ENCODE measurements at regions not wholly inside any gene's neighbourhood (a gene's known extent, or its start where the extent isn't known, plus 50 kb on each side); places are given as distances from the start of the nearest gene placed in this dataset.

- Histone ChIP-seq H2BK12ac (ENCODE audit: low read depth, low read length) (no peak overlapping the region), H3K23ac (ENCODE audit: insufficient read length) (no peak overlapping the region), H3K4me3 (ENCODE audit: extremely low read depth in 1 of 4, insufficient read depth in 2 of 4, low read depth in 3 of 4, low read length in 4 of 4) (no peak overlapping the region), H3K14ac (ENCODE audit: insufficient read length) (no peak overlapping the region), H2BK120ac (replicated peaks; ENCODE audit: low read depth, low read length) (no peak overlapping the region), H3K27me3 (replicated peaks in 1 of 4; ENCODE audit: control insufficient read depth in 3 of 4, extremely low read depth in 1 of 4, insufficient read depth in 3 of 4, low read length in 3 of 4) (no peaks in the 10 kb centered on the region), H4K5ac (ENCODE audit: insufficient read length, low read depth, low read length) (no peak overlapping the region), H2AK5ac (ENCODE audit: low read depth, low read length) (no peak overlapping the region), H3K56ac (replicated peaks; ENCODE audit: insufficient read length, low read depth, low read length) (no peak overlapping the region), H3K4me1 (replicated peaks in 1 of 4; ENCODE audit: control insufficient read depth in 3 of 4, insufficient read depth in 4 of 4, low read length in 3 of 4) (peaks cover 0 to 3% (median 1%) of the 10 kb centered on the region in 4 experiments; a peak in 2 of 7 replicates), H3K79me1 (ENCODE audit: low read depth, low read length) (no peaks in the 10 kb centered on the region), H3K18ac (ENCODE audit: extremely low read depth, low read length) (no peak overlapping the region), H4K8ac (ENCODE audit: extremely low read depth, insufficient read depth, low read length) (no peak overlapping the region), H3K79me2 (ENCODE audit: control insufficient read depth in 1 of 2, insufficient read depth in 2 of 2, low read length in 2 of 2) (no peaks in the 10 kb centered on the region), H2BK15ac (ENCODE audit: low read length) (no peak overlapping the region), H2AFZ (ENCODE audit: low read length) (no peak overlapping the region), H3K4me2 (ENCODE audit: insufficient read depth in 1 of 2, low read depth in 2 of 2, low read length in 2 of 2) (no peak overlapping the region), H3K9me3 (ENCODE audit: insufficient read depth in 2 of 2, low read depth in 1 of 2, low read length in 1 of 2) (no peaks in the 10 kb centered on the region), H4K20me1 (replicated peaks in 1 of 2; ENCODE audit: control insufficient read depth in 1 of 2, insufficient read depth in 2 of 2, low read length in 2 of 2) (no peaks in the 10 kb centered on the region), H3K27ac (ENCODE audit: low read depth, low read length) (no peak overlapping the region), H2BK5ac (ENCODE audit: low read depth, low read length) (no peak overlapping the region), H3K4ac (replicated peaks; ENCODE audit: insufficient read length, low read depth, low read length) (no peak overlapping the region), H4K91ac (replicated peaks; ENCODE audit: insufficient read length, low read length) (no peak overlapping the region), H3K36me3 (ENCODE audit: control insufficient read depth in 2 of 4, insufficient read depth in 4 of 4, low read length in 3 of 4) (no peaks in the 10 kb centered on the region), H3K9ac (replicated peaks in 1 of 4; ENCODE audit: extremely low read depth in 1 of 4, low read depth in 3 of 4, low read length in 3 of 4) (no peak overlapping the region), H2BK20ac (ENCODE audit: low read length) (no peak overlapping the region), H3K23me2 (ENCODE audit: low read depth, low read length) (no peaks in the 10 kb centered on the region)
- DNase-seq (ENCODE audit: low read depth in 1 of 2, low spot score in 2 of 2) = no peak
- ChIA-PET POLR2A (ENCODE audit: partially characterized antibody) (no interaction called here), CTCF (ENCODE audit: partially characterized antibody) (interaction anchor here (7.7 kb wide), 1 partner anchor 18 kb away, joined by 32 read pairs; no protein-coding TSS in a partner anchor)
- no peak for TF ChIP-seq MAFK (IDR thresholded peaks at IDR 0.05; ENCODE audit: low read depth, low read length)
- TF ChIP-seq MAX (IDR thresholded peaks at IDR 0.05) = no peak
- no peak for FAIRE-seq
- WGBS, 2 experiments (ENCODE audit: extremely low coverage in 1 of 2, insufficient coverage in 1 of 2, insufficient read length in 1 of 2, insufficient replicate concordance in 2 of 2, low coverage in 1 of 2, low lambda C conversion rate in 2 of 2, missing lambda C conversion rate in 1 of 2) = 86% methylated on average over 2 of the region's 2 CpGs; no CpG with 5 or more reads in 1 of the 2 experiments
Observed at GRCh38 chr9:68601081-68601480, 60.4 kb upstream of the TMEM252 start.
